ENCODE measurements at regions not wholly inside any gene's neighbourhood (a gene's known extent, or its start where the extent isn't known, plus 50 kb on each side); places are given as distances from the start of the nearest gene placed in this dataset.
A peak's percentile ranks its signal among the peaks of the same experiment; 100 is the strongest.
"Not testable (repeated sequence)": the region's sequence is repeated elsewhere in the genome, so short reads cannot be mapped to it uniquely, and the experiment has no call there.

- Mint-ChIP-seq H3K4me3 (no peak overlapping the region), H3K27ac (no peak overlapping the region), H3K36me3 (no peaks in the 10 kb centered on the region), H3K4me1 (no peaks in the 10 kb centered on the region), H3K27me3 (peaks cover 8 to 20% of the 10 kb centered on the region in 2 donors), H3K9me3 (peaks cover 0 to 4% of the 10 kb centered on the region in 2 donors)
- DNase-seq (no peak), ATAC-seq (replicated peaks) (no peak)
These were observed 194.8 kb upstream of the ZNF32 start for GRCh38 chr10:43843321-43844101.

GRCh38 chr10:43842496-43842895, 193.8 kb upstream of the ZNF32 start:
- peaks cover 8 to 20% of the 10 kb centered on the region in 2 donors for H3K27me3 Mint-ChIP-seq
- DNase-seq (no peak), ATAC-seq (replicated peaks) (no peak)
- H3K9me3 Mint-ChIP-seq, result peaks cover 0 to 4% of the 10 kb centered on the region in 2 donors
- H3K4me3 Mint-ChIP-seq, result no peak overlapping the region
- no peaks in the 10 kb centered on the region for H3K36me3 Mint-ChIP-seq
- H3K4me1 Mint-ChIP-seq, result no peaks in the 10 kb centered on the region
- H3K27ac Mint-ChIP-seq, result no peak overlapping the region

- H3K27me3 Mint-ChIP-seq, result peaks cover 8 to 20% of the 10 kb centered on the region in 2 donors
- H3K4me3 Mint-ChIP-seq, result no peak overlapping the region
- H3K4me1 Mint-ChIP-seq, result no peaks in the 10 kb centered on the region
- no peak overlapping the region for H3K27ac Mint-ChIP-seq
- peaks cover 0 to 4% of the 10 kb centered on the region in 2 donors for H3K9me3 Mint-ChIP-seq
- H3K36me3 Mint-ChIP-seq, result no peaks in the 10 kb centered on the region
- no peak for DNase-seq
- ATAC-seq (replicated peaks), result no peak
These were observed 193.4 kb upstream of the ZNF32 start for GRCh38 chr10:43842072-43842471.

- no peak for ATAC-seq (replicated peaks)
- DNase-seq, result no peak
- H3K9me3 Mint-ChIP-seq, result peaks cover 0 to 1% of the 10 kb centered on the region in 2 donors
- no peak overlapping the region for H3K27ac Mint-ChIP-seq
- no peaks in the 10 kb centered on the region for H3K36me3 Mint-ChIP-seq
- H3K27me3 Mint-ChIP-seq, result peaks cover 11 to 16% of the 10 kb centered on the region in 2 donors
- H3K4me3 Mint-ChIP-seq, result no peak overlapping the region
- no peaks in the 10 kb centered on the region for H3K4me1 Mint-ChIP-seq
These were observed 191.3 kb upstream of the ZNF32 start for GRCh38 chr10:43839973-43840372.

- H3K27ac Mint-ChIP-seq; DNase-seq; H3K4me1 Mint-ChIP-seq; H3K4me3 Mint-ChIP-seq; H3K9me3 Mint-ChIP-seq; ATAC-seq (replicated peaks); H3K27me3 Mint-ChIP-seq; H3K36me3 Mint-ChIP-seq: not testable (repeated sequence)
These were observed 186.1 kb upstream of the ZNF32 start for GRCh38 chr10:43834751-43835150.

- Mint-ChIP-seq H3K4me1 (no peaks in the 10 kb centered on the region), H3K4me3 (no peak overlapping the region), H3K27me3 (no peaks in the 10 kb centered on the region), H3K27ac (no peak overlapping the region), H3K36me3 (no peaks in the 10 kb centered on the region), H3K9me3 (no peaks in the 10 kb centered on the region)
- DNase-seq (no peak), ATAC-seq (replicated peaks) (no peak)
These were observed 179.2 kb upstream of the ZNF32 start for GRCh38 chr10:43827853-43828252.

GRCh38 chr10:43825984-43826383, 177.3 kb upstream of the ZNF32 start:
- ATAC-seq (replicated peaks) (no peak), DNase-seq (no peak)
- H3K4me3 Mint-ChIP-seq, result no peak overlapping the region
- peaks cover 0 to 7% of the 10 kb centered on the region in 2 donors for H3K27me3 Mint-ChIP-seq
- H3K36me3 Mint-ChIP-seq, result no peaks in the 10 kb centered on the region
- H3K4me1 Mint-ChIP-seq, result no peaks in the 10 kb centered on the region
- no peak overlapping the region for H3K27ac Mint-ChIP-seq
- no peaks in the 10 kb centered on the region for H3K9me3 Mint-ChIP-seq

- Mint-ChIP-seq H3K4me3 (no peak overlapping the region), H3K27me3 (peaks cover 0 to 7% of the 10 kb centered on the region in 2 donors), H3K9me3 (no peaks in the 10 kb centered on the region), H3K36me3 (no peaks in the 10 kb centered on the region), H3K4me1 (no peaks in the 10 kb centered on the region), H3K27ac (no peak overlapping the region)
- DNase-seq (no peak), ATAC-seq (replicated peaks) (no peak)
These were observed 176.7 kb upstream of the ZNF32 start for GRCh38 chr10:43825421-43825820.

GRCh38 chr10:43824934-43825333, 176.3 kb upstream of the ZNF32 start:
- Mint-ChIP-seq H3K36me3 (no peaks in the 10 kb centered on the region), H3K27me3 (peaks cover 0 to 7% of the 10 kb centered on the region in 2 donors), H3K9me3 (no peaks in the 10 kb centered on the region), H3K4me3 (no peak overlapping the region), H3K4me1 (no peaks in the 10 kb centered on the region), H3K27ac (no peak overlapping the region)
- DNase-seq (no peak), ATAC-seq (replicated peaks) (no peak)

GRCh38 chr10:43822631-43823580, 174.2 kb upstream of the ZNF32 start:
- peaks cover 0 to 7% of the 10 kb centered on the region in 2 donors for H3K27me3 Mint-ChIP-seq
- H3K36me3 Mint-ChIP-seq, result no peaks in the 10 kb centered on the region
- H3K4me3 Mint-ChIP-seq, result no peak overlapping the region
- H3K9me3 Mint-ChIP-seq, result no peaks in the 10 kb centered on the region
- H3K27ac Mint-ChIP-seq, result no peak overlapping the region
- ATAC-seq (replicated peaks) (peak in 1 of 2 donors; percentile 12), DNase-seq (no peak)
- H3K4me1 Mint-ChIP-seq, result no peaks in the 10 kb centered on the region

- H3K27me3 Mint-ChIP-seq, result peaks cover 0 to 7% of the 10 kb centered on the region in 2 donors
- H3K4me1 Mint-ChIP-seq, result peaks cover 4 to 8% of the 10 kb centered on the region in 2 donors
- no peaks in the 10 kb centered on the region for H3K36me3 Mint-ChIP-seq
- H3K4me3 Mint-ChIP-seq, result no peak overlapping the region
- no peak for ATAC-seq (replicated peaks)
- H3K27ac Mint-ChIP-seq, result no peak overlapping the region
- H3K9me3 Mint-ChIP-seq, result no peaks in the 10 kb centered on the region
- DNase-seq, result no peak
These were observed 172.4 kb upstream of the ZNF32 start for GRCh38 chr10:43821103-43821502.

GRCh38 chr10:43820663-43821062, 172.0 kb upstream of the ZNF32 start:
- DNase-seq, result no peak
- no peaks in the 10 kb centered on the region for H3K36me3 Mint-ChIP-seq
- no peak overlapping the region for H3K27ac Mint-ChIP-seq
- peaks cover 0 to 7% of the 10 kb centered on the region in 2 donors for H3K27me3 Mint-ChIP-seq
- ATAC-seq (replicated peaks), result no peak
- H3K4me3 Mint-ChIP-seq, result no peak overlapping the region
- peaks cover 5 to 13% of the 10 kb centered on the region in 2 donors for H3K4me1 Mint-ChIP-seq
- H3K9me3 Mint-ChIP-seq, result no peaks in the 10 kb centered on the region

GRCh38 chr10:43819464-43820230, 171.0 kb upstream of the ZNF32 start:
- H3K36me3 Mint-ChIP-seq, result no peaks in the 10 kb centered on the region
- H3K9me3 Mint-ChIP-seq, result no peaks in the 10 kb centered on the region
- ATAC-seq (replicated peaks) (no peak), DNase-seq (no peak)
- H3K27ac Mint-ChIP-seq, result no peak overlapping the region
- peaks cover 0 to 7% of the 10 kb centered on the region in 2 donors for H3K27me3 Mint-ChIP-seq
- peaks cover 5 to 13% of the 10 kb centered on the region in 2 donors for H3K4me1 Mint-ChIP-seq
- no peak overlapping the region for H3K4me3 Mint-ChIP-seq

- Mint-ChIP-seq H3K27ac (no peak overlapping the region), H3K4me3 (no peak overlapping the region), H3K9me3 (no peaks in the 10 kb centered on the region), H3K4me1 (peaks cover 5 to 13% of the 10 kb centered on the region in 2 donors), H3K36me3 (no peaks in the 10 kb centered on the region), H3K27me3 (peaks cover 0 to 7% of the 10 kb centered on the region in 2 donors)
- ATAC-seq (replicated peaks) (no peak), DNase-seq (no peak)
These were observed 170.0 kb upstream of the ZNF32 start for GRCh38 chr10:43818687-43819086.

All from stimulated activated naive B cell treated with anti-CD40 and anti-IgM and Interleukin-4, amounts not matched to agents 10 μg/mL and 1 μg/mL and 100 μg/mL, for 72 hours (primary cell).